ENCODE measurements at regions not wholly inside any gene's neighbourhood (a gene's known extent, or its start where the extent isn't known, plus 50 kb on each side); places are given as distances from the start of the nearest gene placed in this dataset.

DNA sequence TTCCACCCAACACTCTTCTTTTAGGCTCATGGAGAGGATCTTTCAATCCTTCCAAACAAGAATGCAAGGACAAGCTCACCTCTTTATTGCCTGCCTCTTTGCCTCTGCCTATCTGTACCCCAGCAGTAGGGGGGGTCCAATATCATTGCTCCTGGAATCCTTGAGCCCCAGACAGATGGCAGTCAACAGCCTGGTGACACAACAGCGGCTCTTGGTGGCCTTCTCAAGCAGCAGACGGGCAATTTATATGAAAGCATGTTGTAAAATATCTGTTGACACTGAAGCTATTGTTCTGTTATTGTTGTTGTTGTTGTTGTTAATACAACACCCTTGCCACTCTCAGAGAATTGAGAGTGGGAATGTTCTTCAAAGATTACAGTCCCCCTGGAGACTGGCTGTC lies 480.0 kb upstream of the CADM1 start:
- no peaks in the 10 kb centered on the region for H4K20me1 ChIP-seq (ENCODE audit: insufficient read depth, low read length)
- H3K4me1 ChIP-seq (ENCODE audit: control insufficient read depth in 1 of 2, insufficient read depth in 2 of 2, low read length in 2 of 2) = no peaks in the 10 kb centered on the region
- H2AFZ ChIP-seq (ENCODE audit: insufficient read depth, low read depth, low read length, poor library complexity, severe bottlenecking) = no peak overlapping the region
- H3K36me3 Mint-ChIP-seq = no peaks in the 10 kb centered on the region
- TF ChIP-seq, protein P1, sequence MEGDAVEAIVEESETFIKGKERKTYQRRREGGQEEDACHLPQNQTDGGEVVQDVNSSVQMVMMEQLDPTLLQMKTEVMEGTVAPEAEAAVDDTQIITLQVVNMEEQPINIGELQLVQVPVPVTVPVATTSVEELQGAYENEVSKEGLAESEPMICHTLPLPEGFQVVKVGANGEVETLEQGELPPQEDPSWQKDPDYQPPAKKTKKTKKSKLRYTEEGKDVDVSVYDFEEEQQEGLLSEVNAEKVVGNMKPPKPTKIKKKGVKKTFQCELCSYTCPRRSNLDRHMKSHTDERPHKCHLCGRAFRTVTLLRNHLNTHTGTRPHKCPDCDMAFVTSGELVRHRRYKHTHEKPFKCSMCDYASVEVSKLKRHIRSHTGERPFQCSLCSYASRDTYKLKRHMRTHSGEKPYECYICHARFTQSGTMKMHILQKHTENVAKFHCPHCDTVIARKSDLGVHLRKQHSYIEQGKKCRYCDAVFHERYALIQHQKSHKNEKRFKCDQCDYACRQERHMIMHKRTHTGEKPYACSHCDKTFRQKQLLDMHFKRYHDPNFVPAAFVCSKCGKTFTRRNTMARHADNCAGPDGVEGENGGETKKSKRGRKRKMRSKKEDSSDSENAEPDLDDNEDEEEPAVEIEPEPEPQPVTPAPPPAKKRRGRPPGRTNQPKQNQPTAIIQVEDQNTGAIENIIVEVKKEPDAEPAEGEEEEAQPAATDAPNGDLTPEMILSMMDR (IDR thresholded peaks at IDR 0.05) = no peak
- no peaks in the 10 kb centered on the region for H3K27me3 ChIP-seq (ENCODE audit: control insufficient read depth in 2 of 2, insufficient read depth in 2 of 2, low read length in 2 of 2)
- H3K79me2 ChIP-seq (ENCODE audit: insufficient read depth, low read length) = no peaks in the 10 kb centered on the region
- H3K27ac ChIP-seq (ENCODE audit: low read depth in 1 of 2, low read length in 2 of 2) = no peak overlapping the region
- no peak overlapping the region for H3K9ac ChIP-seq (ENCODE audit: insufficient read depth, low read length, poor library complexity, severe bottlenecking)
- DNase-seq = no peak
- H3K4me3 ChIP-seq (replicated peaks in 1 of 3; ENCODE audit: low read depth in 2 of 3, low read length in 3 of 3) = no peak overlapping the region
- peaks cover 3 to 9% (median 9%) of the 10 kb centered on the region in 3 donors for H3K27me3 Mint-ChIP-seq (ENCODE audit: low read depth in 3 of 3)
- peaks cover 0 to 2% (median 0%) of the 10 kb centered on the region in 7 donors for H3K9me3 Mint-ChIP-seq
- 81% methylated on average over 2 of the region's 2 CpGs for WGBS (ENCODE audit: insufficient coverage)
- no peaks in the 10 kb centered on the region for H3K9me3 ChIP-seq (replicated peaks in 1 of 2; ENCODE audit: control insufficient read depth in 1 of 2, insufficient read depth in 1 of 2, low read length in 2 of 2)
- no peaks in the 10 kb centered on the region for H3K4me1 Mint-ChIP-seq
- intact Hi-C loops (cut with micrococcal nuclease) = no loop called here
- no peaks in the 10 kb centered on the region for H3K36me3 ChIP-seq (replicated peaks in 1 of 2; ENCODE audit: control insufficient read depth in 1 of 2, insufficient read depth in 2 of 2, low read length in 2 of 2)
- H3K27ac Mint-ChIP-seq = no peak overlapping the region
- H3K4me2 ChIP-seq (replicated peaks; ENCODE audit: extremely low read depth, low read length, poor library complexity, severe bottlenecking) = no peak overlapping the region
- no peak overlapping the region for H3K4me3 Mint-ChIP-seq

DNA sequence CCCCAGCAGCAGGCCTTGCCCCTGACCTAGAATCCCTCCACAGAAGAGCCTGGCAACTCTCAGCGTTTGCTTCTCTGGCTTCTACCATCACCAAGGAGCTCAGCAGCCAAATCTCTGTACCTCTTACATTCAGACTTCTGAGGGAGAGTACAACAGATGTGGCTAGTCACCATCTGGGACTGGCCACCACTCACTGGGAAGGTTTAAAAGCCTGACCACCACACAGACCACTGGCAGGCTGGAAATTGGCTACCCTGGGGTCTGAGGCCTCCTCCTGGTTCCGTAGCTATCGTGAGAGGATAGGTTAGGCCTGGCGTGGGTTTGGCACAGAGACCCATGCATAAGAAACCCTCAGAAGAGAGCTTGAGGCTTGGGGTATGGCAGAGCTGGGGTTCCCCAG lies 478.5 kb upstream of the CADM1 start:
- Histone ChIP-seq H3K36me3 (replicated peaks in 1 of 2; ENCODE audit: control insufficient read depth in 1 of 2, insufficient read depth in 2 of 2, low read length in 2 of 2) (no peaks in the 10 kb centered on the region), H3K79me2 (ENCODE audit: insufficient read depth, low read length) (no peaks in the 10 kb centered on the region), H3K4me2 (replicated peaks; ENCODE audit: extremely low read depth, low read length, poor library complexity, severe bottlenecking) (no peak overlapping the region), H3K4me3 (replicated peaks in 1 of 3; ENCODE audit: low read depth in 2 of 3, low read length in 3 of 3) (no peak overlapping the region), H3K9me3 (replicated peaks in 1 of 2; ENCODE audit: control insufficient read depth in 1 of 2, insufficient read depth in 1 of 2, low read length in 2 of 2) (no peaks in the 10 kb centered on the region), H3K9ac (ENCODE audit: insufficient read depth, low read length, poor library complexity, severe bottlenecking) (no peak overlapping the region), H4K20me1 (ENCODE audit: insufficient read depth, low read length) (no peaks in the 10 kb centered on the region), H3K27me3 (ENCODE audit: control insufficient read depth in 2 of 2, insufficient read depth in 2 of 2, low read length in 2 of 2) (no peaks in the 10 kb centered on the region), H3K4me1 (ENCODE audit: control insufficient read depth in 1 of 2, insufficient read depth in 2 of 2, low read length in 2 of 2) (no peaks in the 10 kb centered on the region), H3K27ac (ENCODE audit: low read depth in 1 of 2, low read length in 2 of 2) (no peak overlapping the region), H2AFZ (ENCODE audit: insufficient read depth, low read depth, low read length, poor library complexity, severe bottlenecking) (no peak overlapping the region)
- TF ChIP-seq, protein P1 (IDR thresholded peaks at IDR 0.05) = no peak
- Mint-ChIP-seq H3K36me3 (no peaks in the 10 kb centered on the region), H3K9me3 (peaks cover 0 to 2% (median 0%) of the 10 kb centered on the region in 7 donors), H3K27me3 (ENCODE audit: low read depth in 3 of 3) (peaks cover 5 to 11% (median 10%) of the 10 kb centered on the region in 3 donors), H3K4me3 (no peak overlapping the region), H3K27ac (no peak overlapping the region), H3K4me1 (no peaks in the 10 kb centered on the region)
- DNase-seq = no peak
- intact Hi-C loops (cut with micrococcal nuclease) = no loop called here
- 100% methylated on average over 4 of the region's 4 CpGs for WGBS (ENCODE audit: insufficient coverage)

Data from CD14-positive monocyte (primary cell).